Motor neuron (in vitro differentiated cells): ENCODE measurements at regions not wholly inside any gene's neighbourhood (a gene's known extent, or its start where the extent isn't known, plus 50 kb on each side); places are given as distances from the start of the nearest gene placed in this dataset.
"Not testable (repeated sequence)": the region's sequence is repeated elsewhere in the genome, so short reads cannot be mapped to it uniquely, and the experiment has no call there.

ENCODE experiments used
- ATAC-seq, 8 experiments: fragments of 200-7000 bp; cut with Tn5 transposase; replicated peaks in 6 of 8; 2 replicates each; pipeline ENCODE4 v1.8.0; 2021; ENCODE audit warnings: mild to moderate bottlenecking in 8 of 8, moderate library complexity in 8 of 8
- H3K27ac ChIP-seq, 2 donors: fragments of 250-450 bp; sonication (Bioruptor Pico); 2 replicates each; pipeline ENCODE4 v1.9.0; 2021; ENCODE audit warnings: antibody characterized with exemption in 2 of 2, mild to moderate bottlenecking in 2 of 2, moderate library complexity in 1 of 2
- H3K4me1 ChIP-seq, 2 donors: fragments of 250-450 bp; sonication (Bioruptor Pico); replicated peaks in 1 of 2; 2 replicates each; pipeline ENCODE4 v1.6.1; 2021; ENCODE audit warnings: antibody characterized with exemption in 2 of 2, mild to moderate bottlenecking in 2 of 2, moderate library complexity in 1 of 2
- H3K4me3 ChIP-seq, 5 donors: fragments of 250-450 bp; sonication (Bioruptor Pico); 2 replicates each; pipeline ENCODE4 v1.9.0; 2021; ENCODE audit warnings: antibody characterized with exemption in 5 of 5, mild to moderate bottlenecking in 5 of 5, moderate library complexity in 4 of 5
- WGBS, 10 experiments: fragments of 450-650 bp; shearing (Covaris generic); methylation state at CpG; one replicate each; pipeline ENCODE4 v1.0.0; 2022; 5-methylcytosine and 5-hydroxymethylcytosine counted together
- in situ Hi-C, 9 experiments: fragments of 400-800 bp; cut with MboI; loops; one replicate each; pipeline ENCODE4 v1.15.0; 2021; ENCODE audit warnings: low sequenced_read_pairs in 9 of 9, low pct_unique_long_range_greater_than_20kb in 2 of 9; ENCODE audit not compliant: unreplicated experiment in 9 of 9

GRCh38 chr11:46223252-46223513, 54.3 kb upstream of the CREB3L1 start:
- no peak overlapping the region for H3K27ac ChIP-seq
- H3K4me1 ChIP-seq = no peaks in the 10 kb centered on the region
- WGBS, 10 experiments = 40 to 100% (median 81%) methylated on average over 1 to 4 of the region's 4 CpGs; no CpG with 5 or more reads in 2 of the 10 experiments
- no peak overlapping the region for H3K4me3 ChIP-seq
- in situ Hi-C loops = no loop called here
- no peak for ATAC-seq

- Histone ChIP-seq H3K27ac (no peak overlapping the region), H3K4me3 (no peak overlapping the region), H3K4me1 (no peaks in the 10 kb centered on the region)
- in situ Hi-C loops = no loop called here
- 40 to 100% (median 79%) methylated on average over 1 to 4 of the region's 5 CpGs; no CpG with 5 or more reads in 1 of the 10 experiments for WGBS, 10 experiments
- ATAC-seq = no peak
These were observed 54.8 kb upstream of the CREB3L1 start for GRCh38 chr11:46222490-46223251.

GRCh38 chr11:46220313-46220712, 57.1 kb upstream of the CREB3L1 start:
- H3K4me1 ChIP-seq = no peaks in the 10 kb centered on the region
- ATAC-seq = no peak
- in situ Hi-C loops = no loop called here
- 60 to 100% (median 91%) methylated on average over 1 to 3 of the region's 3 CpGs for WGBS, 10 experiments
- no peak overlapping the region for H3K4me3 ChIP-seq
- H3K27ac ChIP-seq = no peak overlapping the region

GRCh38 chr11:46216765-46217089, 60.7 kb upstream of the CREB3L1 start:
- no peak overlapping the region for H3K27ac ChIP-seq
- 61 to 100% (median 82%) methylated on average over 1 to 4 of the region's 6 CpGs; no CpG with 5 or more reads in 4 of the 10 experiments for WGBS, 10 experiments
- ATAC-seq = no peak
- no peaks in the 10 kb centered on the region for H3K4me1 ChIP-seq
- H3K4me3 ChIP-seq = no peak overlapping the region
- in situ Hi-C loops = no loop called here

- peak in 3 of 8 experiments; percentile 34 to 80 (median 39) for ATAC-seq
- WGBS, 10 experiments = 24 to 94% (median 75%) methylated on average over 3 to 10 of the region's 10 CpGs
- in situ Hi-C loops = no loop called here
- Histone ChIP-seq H3K4me3 (no peak overlapping the region), H3K4me1 (no peaks in the 10 kb centered on the region), H3K27ac (no peak overlapping the region)
These were observed 61.3 kb upstream of the CREB3L1 start for GRCh38 chr11:46216019-46216764.

- 69 to 100% (median 92%) methylated on average over 1 to 8 of the region's 10 CpGs for WGBS, 10 experiments
- in situ Hi-C loops = no loop called here
- no peak for ATAC-seq
These were observed 62.1 kb upstream of the CREB3L1 start for GRCh38 chr11:46215208-46215931.

GRCh38 chr11:46212720-46213119, 64.7 kb upstream of the CREB3L1 start:
- no peak overlapping the region for H3K4me3 ChIP-seq
- H3K4me1 ChIP-seq = no peaks in the 10 kb centered on the region
- WGBS, 10 experiments = 69 to 100% (median 85%) methylated on average over 1 to 3 of the region's 3 CpGs
- no peak overlapping the region for H3K27ac ChIP-seq
- no peak for ATAC-seq
- in situ Hi-C loops = no loop called here

More at GRCh38 chr11:46215208-46215931, 62.1 kb upstream of the CREB3L1 start:
- Histone ChIP-seq H3K27ac (no peak overlapping the region), H3K4me1 (no peaks in the 10 kb centered on the region), H3K4me3 (no peak overlapping the region)

- ATAC-seq = no peak
- Histone ChIP-seq H3K27ac (no peak overlapping the region), H3K4me1 (no peaks in the 10 kb centered on the region), H3K4me3 (no peak overlapping the region)
- in situ Hi-C loops = no loop called here
- 0 to 94% (median 71%) methylated on average over 1 to 3 of the region's 3 CpGs; no CpG with 5 or more reads in 2 of the 10 experiments for WGBS, 10 experiments
These were observed 66.6 kb upstream of the CREB3L1 start for GRCh38 chr11:46210856-46211255.

- in situ Hi-C loops = no loop called here
- peak in 2 of 8 experiments; percentile 43 to 54 for ATAC-seq
- Histone ChIP-seq H3K4me3 (no peak overlapping the region), H3K27ac (no peak overlapping the region), H3K4me1 (no peaks in the 10 kb centered on the region)
- WGBS, 10 experiments = 0 to 93% (median 63%) methylated on average over 1 to 4 of the region's 4 CpGs; no CpG with 5 or more reads in 2 of the 10 experiments
These were observed 67.3 kb upstream of the CREB3L1 start for GRCh38 chr11:46210133-46210636.

- in situ Hi-C loops, H3K4me3 ChIP-seq, H3K4me1 ChIP-seq, H3K27ac ChIP-seq, ATAC-seq: not testable (repeated sequence)
- WGBS, 10 experiments = 22 to 100% (median 71%) methylated on average over 1 to 5 of the region's 5 CpGs
These were observed 67.8 kb upstream of the CREB3L1 start for GRCh38 chr11:46209624-46210023.

- ATAC-seq = no peak
- no peak overlapping the region for H3K27ac ChIP-seq
- no peak overlapping the region for H3K4me3 ChIP-seq
- WGBS, 10 experiments = 77 to 100% (median 95%) methylated on average over 2 to 4 of the region's 4 CpGs; no CpG with 5 or more reads in 1 of the 10 experiments
- H3K4me1 ChIP-seq = no peaks in the 10 kb centered on the region
- in situ Hi-C loops = no loop called here
These were observed 68.7 kb upstream of the CREB3L1 start for GRCh38 chr11:46208803-46209202.

- no peak for ATAC-seq
- in situ Hi-C loops = no loop called here
- WGBS, 10 experiments = 10 to 93% (median 75%) methylated on average over 2 to 4 of the region's 4 CpGs; no CpG with 5 or more reads in 1 of the 10 experiments
- Histone ChIP-seq H3K27ac (no peak overlapping the region), H3K4me1 (no peaks in the 10 kb centered on the region), H3K4me3 (no peak overlapping the region)
These were observed 70.2 kb upstream of the CREB3L1 start for GRCh38 chr11:46207270-46207669.

- H3K4me3 ChIP-seq, H3K4me1 ChIP-seq, ATAC-seq, in situ Hi-C loops, H3K27ac ChIP-seq: not testable (repeated sequence)
- 58 to 100% (median 88%) methylated on average over 1 to 5 of the region's 7 CpGs; no CpG with 5 or more reads in 3 of the 10 experiments for WGBS, 10 experiments
These were observed 73.0 kb upstream of the CREB3L1 start for GRCh38 chr11:46204415-46204814.
